Adrenal gland (tissue), 9 donors: ENCODE measurements at regions not wholly inside any gene's neighbourhood (a gene's known extent, or its start where the extent isn't known, plus 50 kb on each side); places are given as distances from the start of the nearest gene placed in this dataset.

ENCODE experiments used
- DNase-seq, 7 donors: peaks; one replicate each; pipeline ENCODE4 v3.0.0-alpha.2; 2019 to 2020
- H3K27ac ChIP-seq, 5 donors: fragments of 200-600 bp; sonication (generic) in 4 of 5; 1 replicate in 3 of 5; 2 replicates in 2 of 5; pipeline versions ENCODE4 v1.5.1 to v1.8.0; 2016 to 2020; ENCODE audit warnings: mild to moderate bottlenecking in 1 of 5
- H3K27me3 ChIP-seq: fragments of 200-600 bp; 2 replicates; pipeline ENCODE4 v1.8.0; 2021
- H3K36me3 ChIP-seq, 2 donors: fragments of 200-600 bp; replicated peaks in 1 of 2; 1 replicate in 1 of 2; 2 replicates in 1 of 2; pipeline versions ENCODE4 v1.5.1 to v1.8.0; 2018 to 2022
- H3K4me1 ChIP-seq, 2 donors: fragments of 200-600 bp; replicated peaks in 1 of 2; 1 replicate in 1 of 2; 2 replicates in 1 of 2; pipeline versions ENCODE4 v1.5.1 to v1.8.0; 2018 to 2021
- H3K4me3 ChIP-seq, 4 donors: fragments of 200-600 bp; sonication (generic) in 3 of 4; one replicate each; pipeline ENCODE4 v1.5.1; 2016 to 2018
- H3K9me3 ChIP-seq, 3 donors: fragments of 200-600 bp; sonication (generic) in 1 of 3; replicated peaks in 1 of 3; 1 replicate in 2 of 3; 2 replicates in 1 of 3; pipeline versions ENCODE4 v1.5.1 to v1.8.0; 2016 to 2021
- POLR2A ChIP-seq, 2 donors: fragments of 450-650 bp; IDR thresholded peaks; one replicate each; pipeline ENCODE4 v1.6.1; 2017; ENCODE audit warnings: antibody characterized with exemption in 2 of 2, mild to moderate bottlenecking in 2 of 2, moderate library complexity in 1 of 2
- WGBS, 4 donors: extraction: QIAGEN DNeasy Blood & Tissue Kit in 2 of 4; methylation state at CpG; one replicate each; pipeline versions ENCODE4 v1.1.5 to v1.1.7; 2013 to 2017; 5-methylcytosine and 5-hydroxymethylcytosine counted together
- intact Hi-C, 2 donors: fragments of 100-400 bp; cut with DNase I; formaldehyde crosslinking; loops; one replicate each; pipeline versions ENCODE4 v1.14.1 to v1.15.0; 2022 to 2023
- TF ChIP-seq, protein P1 (sequence below), 6 experiments: fragments of 450-650 bp in 4 of 6; fragments of 200-600 bp in 2 of 6; sonication (generic) in 1 of 6; IDR thresholded peaks; 1 replicate in 5 of 6; 2 replicates in 1 of 6; pipeline versions ENCODE4 v1.5.1 to v1.8.0; 2016 to 2021; ENCODE audit warnings: antibody characterized with exemption in 6 of 6, mild to moderate bottlenecking in 2 of 6, moderate library complexity in 1 of 6
- donor health status: healthy with polysubstance abuse.
- donor health status: Bipolar disorder and iron deficiency.
- donor health status: DM: yes; HTN: yes; CAD: no.
- donor health status: DM: no; HTN: no; CAD: no.
- donor health status: DM: no; HTN: no; CAD: no.

DNA sequence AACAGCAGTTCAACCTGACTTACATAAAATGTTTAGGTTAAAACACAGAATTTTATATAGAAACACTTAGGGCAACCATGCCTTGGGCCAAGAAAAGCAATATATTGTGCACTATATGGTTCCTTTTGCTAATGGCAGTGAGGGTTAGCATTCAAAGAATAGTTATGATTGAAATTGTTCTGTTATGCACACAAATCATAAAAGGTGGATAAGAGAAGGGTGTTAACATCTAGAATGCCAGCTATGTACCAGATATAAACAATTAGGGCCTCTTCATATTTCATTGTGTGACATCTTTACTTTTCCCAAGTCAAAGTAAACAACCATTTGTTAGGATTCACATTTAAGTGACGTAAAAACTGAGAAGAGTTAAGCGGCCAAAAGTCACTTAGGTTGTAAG lies 308.0 kb upstream of the B3GALT2 start:
- Histone ChIP-seq H3K9me3 (no peaks in the 10 kb centered on the region), H3K4me3 (no peak overlapping the region), H3K27ac (no peak overlapping the region), H3K4me1 (no peaks in the 10 kb centered on the region), H3K27me3 (no peaks in the 10 kb centered on the region), H3K36me3 (no peaks in the 10 kb centered on the region)
- intact Hi-C loops = no loop called here
- DNase-seq = no peak
- TF ChIP-seq POLR2A (IDR thresholded peaks at IDR 0.05) = no peak
- TF ChIP-seq, protein P1, sequence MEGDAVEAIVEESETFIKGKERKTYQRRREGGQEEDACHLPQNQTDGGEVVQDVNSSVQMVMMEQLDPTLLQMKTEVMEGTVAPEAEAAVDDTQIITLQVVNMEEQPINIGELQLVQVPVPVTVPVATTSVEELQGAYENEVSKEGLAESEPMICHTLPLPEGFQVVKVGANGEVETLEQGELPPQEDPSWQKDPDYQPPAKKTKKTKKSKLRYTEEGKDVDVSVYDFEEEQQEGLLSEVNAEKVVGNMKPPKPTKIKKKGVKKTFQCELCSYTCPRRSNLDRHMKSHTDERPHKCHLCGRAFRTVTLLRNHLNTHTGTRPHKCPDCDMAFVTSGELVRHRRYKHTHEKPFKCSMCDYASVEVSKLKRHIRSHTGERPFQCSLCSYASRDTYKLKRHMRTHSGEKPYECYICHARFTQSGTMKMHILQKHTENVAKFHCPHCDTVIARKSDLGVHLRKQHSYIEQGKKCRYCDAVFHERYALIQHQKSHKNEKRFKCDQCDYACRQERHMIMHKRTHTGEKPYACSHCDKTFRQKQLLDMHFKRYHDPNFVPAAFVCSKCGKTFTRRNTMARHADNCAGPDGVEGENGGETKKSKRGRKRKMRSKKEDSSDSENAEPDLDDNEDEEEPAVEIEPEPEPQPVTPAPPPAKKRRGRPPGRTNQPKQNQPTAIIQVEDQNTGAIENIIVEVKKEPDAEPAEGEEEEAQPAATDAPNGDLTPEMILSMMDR (IDR thresholded peaks at IDR 0.05) = no peak
- 46 to 53% (median 49%) methylated on average over 2 of the region's 2 CpGs for WGBS, 4 donors

DNA sequence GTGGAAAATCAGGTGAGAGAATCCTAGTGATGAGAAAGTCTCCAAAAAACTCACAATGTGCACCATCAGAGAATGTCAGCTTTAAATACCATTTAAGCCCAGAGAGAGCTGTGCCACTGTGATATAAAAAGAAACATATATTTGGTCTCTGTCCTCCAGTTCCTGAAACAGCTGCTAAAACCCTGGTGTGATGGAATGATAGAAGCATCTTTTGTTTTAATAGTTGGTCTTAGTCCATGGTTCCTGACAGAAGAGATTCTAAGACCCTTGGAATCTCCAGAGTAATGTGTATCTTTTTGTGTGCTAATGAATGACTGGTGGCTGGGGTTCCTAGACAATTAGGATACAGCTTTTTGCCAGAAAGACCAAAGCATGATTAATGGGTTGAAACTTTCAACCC lies 302.8 kb upstream of the B3GALT2 start:
- H3K27me3 ChIP-seq = no peaks in the 10 kb centered on the region
- H3K36me3 ChIP-seq = no peaks in the 10 kb centered on the region
- no peaks in the 10 kb centered on the region for H3K4me1 ChIP-seq
- TF ChIP-seq, protein P1 (IDR thresholded peaks at IDR 0.05) = no peak
- TF ChIP-seq POLR2A (IDR thresholded peaks at IDR 0.05) = no peak
- no peak overlapping the region for H3K27ac ChIP-seq
- intact Hi-C loops = no loop called here
- no peak overlapping the region for H3K4me3 ChIP-seq
- no peak for DNase-seq
- no peaks in the 10 kb centered on the region for H3K9me3 ChIP-seq

DNA sequence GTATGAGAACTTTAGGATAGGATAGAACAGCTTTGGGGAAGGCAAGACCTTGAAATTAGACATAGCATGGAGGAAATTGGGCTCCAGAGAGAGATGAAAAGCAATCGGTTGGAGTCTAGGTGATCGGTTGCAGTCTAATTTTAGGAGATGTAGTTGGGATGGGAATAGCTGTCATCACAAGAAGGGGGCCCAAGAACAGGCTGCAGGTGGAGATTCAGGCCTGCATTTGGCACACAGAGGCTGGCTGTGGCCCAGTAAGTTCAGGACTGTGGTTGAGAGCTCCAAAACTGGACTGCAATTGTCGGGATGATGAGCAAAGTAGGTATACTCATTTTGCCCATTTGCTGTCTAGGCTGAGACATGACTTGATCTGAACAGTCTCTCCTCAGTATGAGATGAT lies 301.3 kb upstream of the B3GALT2 start:
- WGBS, 4 donors = 95 to 99% (median 98%) methylated on average over 3 of the region's 3 CpGs
- Histone ChIP-seq H3K36me3 (no peaks in the 10 kb centered on the region), H3K27me3 (no peaks in the 10 kb centered on the region), H3K4me1 (no peaks in the 10 kb centered on the region), H3K4me3 (no peak overlapping the region), H3K27ac (no peak overlapping the region), H3K9me3 (no peaks in the 10 kb centered on the region)
- intact Hi-C loops = no loop called here
- DNase-seq = no peak
- TF ChIP-seq, protein P1 (IDR thresholded peaks at IDR 0.05) = no peak
- TF ChIP-seq POLR2A (IDR thresholded peaks at IDR 0.05) = no peak

DNA sequence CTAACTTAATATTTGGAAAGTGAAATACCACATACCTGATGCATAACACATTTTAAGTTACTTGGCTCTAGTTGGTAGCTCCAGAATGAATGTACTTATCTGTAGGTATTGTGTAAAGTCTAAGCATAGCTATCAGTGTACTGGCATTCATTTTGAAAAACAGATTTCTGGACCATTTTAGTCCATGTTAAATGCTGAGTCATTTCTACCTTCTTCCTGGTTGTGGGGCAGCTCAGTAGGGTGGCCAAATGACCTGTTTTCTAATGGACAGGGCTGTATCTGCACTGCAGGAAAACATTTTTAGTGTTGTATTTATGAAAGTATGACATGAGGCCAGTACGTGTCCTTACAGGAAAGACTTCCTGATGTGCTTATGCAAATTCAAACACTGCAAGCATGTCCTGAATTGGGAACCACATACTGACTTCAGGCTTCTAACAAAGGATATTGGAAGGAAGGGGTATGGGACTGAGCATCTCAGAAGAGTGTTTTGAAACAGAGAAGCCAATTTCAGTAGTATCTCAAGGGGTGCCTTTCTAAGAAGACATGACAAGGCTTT lies 300.3 kb upstream of the B3GALT2 start:
- no peak for TF ChIP-seq POLR2A (IDR thresholded peaks at IDR 0.05)
- TF ChIP-seq, protein P1 (IDR thresholded peaks at IDR 0.05) = no peak
- DNase-seq = no peak
- H3K27ac ChIP-seq = no peak overlapping the region
- WGBS, 4 donors = 47 to 75% (median 56%) methylated on average over 1 of the region's 1 CpG
- intact Hi-C loops = no loop called here
- no peaks in the 10 kb centered on the region for H3K9me3 ChIP-seq
- H3K27me3 ChIP-seq = no peaks in the 10 kb centered on the region
- H3K4me1 ChIP-seq = no peaks in the 10 kb centered on the region
- no peaks in the 10 kb centered on the region for H3K36me3 ChIP-seq
- H3K4me3 ChIP-seq = no peak overlapping the region
